ENCODE measurements at regions not wholly inside any gene's neighbourhood (a gene's known extent, or its start where the extent isn't known, plus 50 kb on each side); places are given as distances from the start of the nearest gene placed in this dataset.

DNA sequence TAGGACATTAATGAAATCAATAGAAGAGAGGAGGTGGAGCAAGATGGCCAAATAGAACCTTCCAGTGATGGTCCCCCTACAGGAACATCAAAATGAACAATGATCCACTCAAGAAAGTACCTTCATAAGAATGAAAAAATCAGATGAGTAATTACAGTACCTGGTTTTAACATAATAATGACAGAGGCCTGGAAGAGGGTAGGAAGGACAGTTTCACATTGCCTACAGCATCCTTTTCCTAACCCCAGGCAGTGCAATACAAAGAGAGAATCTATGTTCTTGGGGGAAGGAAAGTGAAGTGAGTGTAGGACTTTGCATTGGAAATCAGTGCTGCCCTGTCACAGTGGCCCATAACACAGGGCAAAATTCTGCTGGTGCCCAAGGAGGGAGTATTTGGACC, 81.2 kb upstream of the SPTLC1 start:
- CTCF ChIA-PET = no interaction called here
- no peak for TF ChIP-seq LEF1 (IDR thresholded peaks at IDR 0.05; ENCODE audit: borderline replicate concordance)
- TF ChIP-seq, protein P1, sequence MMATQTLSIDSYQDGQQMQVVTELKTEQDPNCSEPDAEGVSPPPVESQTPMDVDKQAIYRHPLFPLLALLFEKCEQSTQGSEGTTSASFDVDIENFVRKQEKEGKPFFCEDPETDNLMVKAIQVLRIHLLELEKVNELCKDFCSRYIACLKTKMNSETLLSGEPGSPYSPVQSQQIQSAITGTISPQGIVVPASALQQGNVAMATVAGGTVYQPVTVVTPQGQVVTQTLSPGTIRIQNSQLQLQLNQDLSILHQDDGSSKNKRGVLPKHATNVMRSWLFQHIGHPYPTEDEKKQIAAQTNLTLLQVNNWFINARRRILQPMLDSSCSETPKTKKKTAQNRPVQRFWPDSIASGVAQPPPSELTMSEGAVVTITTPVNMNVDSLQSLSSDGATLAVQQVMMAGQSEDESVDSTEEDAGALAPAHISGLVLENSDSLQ (IDR thresholded peaks at IDR 0.05) = no peak
- TF ChIP-seq NFRKB (IDR thresholded peaks at IDR 0.05) = no peak
- no peak for TF ChIP-seq FOXK2 (IDR thresholded peaks at IDR 0.05)
- no peak for TF ChIP-seq SP1 (IDR thresholded peaks at IDR 0.05)
- no peak for TF ChIP-seq TARDBP (IDR thresholded peaks at IDR 0.05)
- no peak for TF ChIP-seq BHLHE40 (IDR thresholded peaks at IDR 0.05; ENCODE audit: borderline replicate concordance)
- no peak for TF ChIP-seq ARNT (IDR thresholded peaks at IDR 0.05)
- no peak for TF ChIP-seq FOXA1 (IDR thresholded peaks at IDR 0.05)
- TF ChIP-seq FOXM1 (IDR thresholded peaks at IDR 0.05; ENCODE audit: borderline replicate concordance) = no peak
- no peak for TF ChIP-seq L3MBTL2 (conservative IDR thresholded peaks at IDR 0.05)
- TF ChIP-seq SUZ12 (IDR thresholded peaks at IDR 0.05) = no peak
- no peak for TF ChIP-seq ELF4 (IDR thresholded peaks at IDR 0.05)
- POLR2A ChIA-PET = no interaction called here
- DNase-seq (ENCODE audit: extremely low spot score) = no peak

DNA sequence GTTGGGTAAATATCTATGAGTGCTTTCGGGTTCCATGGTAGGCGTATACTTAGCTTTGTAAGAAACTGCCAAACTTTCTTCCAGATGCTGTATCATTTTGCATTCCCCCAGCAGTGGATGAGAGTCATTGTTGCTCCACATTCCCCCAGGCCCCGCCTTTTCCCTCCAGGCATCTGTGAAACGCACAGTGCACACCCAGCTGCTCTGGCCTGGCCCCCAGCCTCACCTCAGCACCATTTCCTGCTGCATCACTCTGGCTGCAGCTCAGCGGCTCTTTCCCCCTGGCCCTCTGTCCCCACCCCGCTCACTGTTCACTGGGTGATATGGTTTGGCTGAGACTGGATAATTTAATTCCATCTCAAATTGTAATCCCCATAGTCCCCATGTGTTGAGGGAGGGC, 76.6 kb upstream of the SPTLC1 start:
- TF ChIP-seq FOXK2 (IDR thresholded peaks at IDR 0.05) = no peak
- TF ChIP-seq ARNT (IDR thresholded peaks at IDR 0.05) = no peak
- no peak for TF ChIP-seq FOXA1 (IDR thresholded peaks at IDR 0.05)
- TF ChIP-seq, protein P1 (IDR thresholded peaks at IDR 0.05) = no peak
- no peak for TF ChIP-seq L3MBTL2 (conservative IDR thresholded peaks at IDR 0.05)
- TF ChIP-seq BHLHE40 (IDR thresholded peaks at IDR 0.05; ENCODE audit: borderline replicate concordance) = no peak
- CTCF ChIA-PET = no interaction called here
- POLR2A ChIA-PET = no interaction called here
- DNase-seq (ENCODE audit: extremely low spot score) = no peak

DNA sequence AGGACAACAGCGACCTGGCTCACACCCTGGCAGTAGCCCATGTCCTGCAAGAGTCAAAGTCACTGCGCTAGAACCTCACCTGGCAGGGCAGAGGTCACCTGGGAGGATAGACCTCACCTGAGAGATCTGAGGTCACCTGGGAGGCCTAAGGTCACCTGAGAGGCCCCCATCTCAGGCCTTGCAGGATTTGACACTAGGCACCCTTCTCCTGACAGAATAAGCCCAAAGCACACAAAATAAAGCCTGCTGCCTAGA, 75.2 kb upstream of the SPTLC1 start:
- no peak for DNase-seq (ENCODE audit: extremely low spot score)
- ChIA-PET CTCF (no interaction called here), POLR2A (no interaction called here)
- no peak for TF ChIP-seq ELF4 (IDR thresholded peaks at IDR 0.05)
- no peak for TF ChIP-seq CTBP1 (IDR thresholded peaks at IDR 0.05; ENCODE audit: borderline replicate concordance)
- TF ChIP-seq TARDBP (IDR thresholded peaks at IDR 0.05) = no peak
- TF ChIP-seq NFRKB (IDR thresholded peaks at IDR 0.05) = no peak
- TF ChIP-seq HDGF (IDR thresholded peaks at IDR 0.05; ENCODE audit: borderline replicate concordance) = no peak
- TF ChIP-seq, protein P1 (IDR thresholded peaks at IDR 0.05) = no peak
- TF ChIP-seq L3MBTL2 (conservative IDR thresholded peaks at IDR 0.05) = no peak
- no peak for TF ChIP-seq ZNF384 (IDR thresholded peaks at IDR 0.05)
- TF ChIP-seq SP1 (IDR thresholded peaks at IDR 0.05) = no peak
- TF ChIP-seq ARNT (IDR thresholded peaks at IDR 0.05) = no peak
- TF ChIP-seq BHLHE40 (IDR thresholded peaks at IDR 0.05; ENCODE audit: borderline replicate concordance) = no peak
- no peak for TF ChIP-seq LEF1 (IDR thresholded peaks at IDR 0.05; ENCODE audit: borderline replicate concordance)
- no peak for TF ChIP-seq SUZ12 (IDR thresholded peaks at IDR 0.05)
- TF ChIP-seq FOXM1 (IDR thresholded peaks at IDR 0.05; ENCODE audit: borderline replicate concordance) = no peak

GRCh38 chr9:92189782-92190535, 74.7 kb upstream of the SPTLC1 start:
- DNase-seq (ENCODE audit: extremely low spot score) = no peak
- TF ChIP-seq SUZ12 (IDR thresholded peaks at IDR 0.05) = no peak
- no peak for TF ChIP-seq FOXA1 (IDR thresholded peaks at IDR 0.05)
- TF ChIP-seq ELF4 (IDR thresholded peaks at IDR 0.05) = no peak
- no peak for TF ChIP-seq BHLHE40 (IDR thresholded peaks at IDR 0.05; ENCODE audit: borderline replicate concordance)
- no peak for TF ChIP-seq NFRKB (IDR thresholded peaks at IDR 0.05)
- TF ChIP-seq HDGF (IDR thresholded peaks at IDR 0.05; ENCODE audit: borderline replicate concordance) = no peak
- no peak for TF ChIP-seq ARNT (IDR thresholded peaks at IDR 0.05)
- TF ChIP-seq L3MBTL2 (conservative IDR thresholded peaks at IDR 0.05) = no peak
- TF ChIP-seq, protein P1 (IDR thresholded peaks at IDR 0.05) = no peak
- no peak for TF ChIP-seq CTBP1 (IDR thresholded peaks at IDR 0.05; ENCODE audit: borderline replicate concordance)
- TF ChIP-seq ZNF384 (IDR thresholded peaks at IDR 0.05) = no peak
- no peak for TF ChIP-seq FOXK2 (IDR thresholded peaks at IDR 0.05)
- no peak for TF ChIP-seq SP1 (IDR thresholded peaks at IDR 0.05)
- no peak for TF ChIP-seq LEF1 (IDR thresholded peaks at IDR 0.05; ENCODE audit: borderline replicate concordance)
- TF ChIP-seq TARDBP (IDR thresholded peaks at IDR 0.05) = no peak
- no peak for TF ChIP-seq FOXM1 (IDR thresholded peaks at IDR 0.05; ENCODE audit: borderline replicate concordance)
- ChIA-PET CTCF (no interaction called here), POLR2A (no interaction called here)

DNA sequence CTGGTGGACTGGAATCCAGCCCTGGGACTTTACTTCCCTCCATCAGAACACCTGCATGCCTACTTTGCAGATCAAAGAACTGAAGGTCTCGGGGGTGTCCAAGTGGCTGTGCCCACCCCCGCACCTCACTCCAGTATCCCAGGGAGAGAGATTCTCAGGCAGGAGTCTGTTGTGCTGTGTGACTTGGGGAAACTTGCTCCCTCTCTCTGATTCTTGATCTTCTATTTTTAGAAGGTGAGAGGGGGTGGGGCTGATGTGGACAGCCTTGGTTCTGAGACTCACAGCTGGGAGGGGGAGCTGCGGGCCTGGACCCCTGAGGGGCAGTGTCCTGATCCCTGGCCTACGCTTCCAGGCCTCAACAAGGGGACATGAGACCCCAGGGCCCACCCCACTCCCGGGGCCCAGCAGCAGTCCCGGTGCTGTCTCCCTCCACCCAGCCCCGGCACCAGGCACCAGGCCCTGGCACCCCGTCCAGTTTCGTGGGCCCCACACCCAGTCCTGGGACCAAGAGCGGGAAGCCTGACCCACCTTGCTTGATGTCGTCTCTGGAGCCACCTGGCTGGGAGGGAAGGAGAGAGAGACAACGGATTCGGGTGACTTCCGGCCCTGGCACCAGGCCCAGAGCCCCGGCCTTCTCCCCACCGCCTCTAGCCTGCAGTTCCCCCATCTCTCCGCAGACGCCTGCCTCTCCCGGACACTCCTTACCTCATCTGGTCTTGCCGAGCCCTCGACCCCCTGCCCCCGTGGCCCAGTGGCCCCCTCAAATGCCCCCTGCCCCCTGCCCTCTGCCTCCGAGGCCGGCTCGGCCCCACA, 74.0 kb upstream of the SPTLC1 start:
- ChIA-PET CTCF (no interaction called here), POLR2A (no interaction called here)
- no peak for DNase-seq (ENCODE audit: extremely low spot score)
- TF ChIP-seq ELF4 (IDR thresholded peaks at IDR 0.05) (no peak), SUZ12 (IDR thresholded peaks at IDR 0.05) (no peak), ARNT (IDR thresholded peaks at IDR 0.05) (no peak), SP1 (IDR thresholded peaks at IDR 0.05) (no peak), FOXA1 (IDR thresholded peaks at IDR 0.05) (no peak)

All from HEK293T (cell line).